Effector memory CD8-positive, alpha-beta T cell (primary cell): ENCODE measurements at regions not wholly inside any gene's neighbourhood (a gene's known extent, or its start where the extent isn't known, plus 50 kb on each side); places are given as distances from the start of the nearest gene placed in this dataset.
"Not testable (repeated sequence)": the region's sequence is repeated elsewhere in the genome, so short reads cannot be mapped to it uniquely, and the experiment has no call there.

Experiments used
- ATAC-seq: fragments of 150-1000 bp; cut with Tn5 transposase; replicated peaks from 2 replicates; pipeline ENCODE4 v1.10.0; 2021; ENCODE audit warnings: mild to moderate bottlenecking, moderate library complexity
- DNase-seq, 3 experiments: peaks; one replicate each; pipeline ENCODE4 v3.0.0; 2021
- H3K27ac Mint-ChIP-seq, 2 donors: one replicate each; pipeline ENCODE4 v1.8.0; 2022; ENCODE audit warnings: mild to moderate bottlenecking in 2 of 2, mixed read lengths in 2 of 2, moderate library complexity in 2 of 2
- H3K27me3 Mint-ChIP-seq, 2 donors: one replicate each; pipeline ENCODE4 v1.8.0; 2022; ENCODE audit warnings: mixed read lengths in 2 of 2
- H3K36me3 Mint-ChIP-seq: one replicate; pipeline ENCODE4 v1.8.0; 2022; ENCODE audit warnings: mild to moderate bottlenecking, moderate library complexity, mixed read lengths; ENCODE audit not compliant: insufficient read depth
- H3K4me1 Mint-ChIP-seq, 2 donors: one replicate each; pipeline ENCODE4 v1.8.0; 2022; ENCODE audit warnings: low read depth in 2 of 2, mixed read lengths in 2 of 2
- H3K4me3 Mint-ChIP-seq, 2 donors: one replicate each; pipeline ENCODE4 v1.8.0; 2022; ENCODE audit warnings: mild to moderate bottlenecking in 2 of 2, mixed read lengths in 2 of 2, moderate library complexity in 2 of 2
- H3K9me3 Mint-ChIP-seq, 2 donors: one replicate each; pipeline ENCODE4 v1.8.0; 2022; ENCODE audit warnings: mixed read lengths in 2 of 2

DNA sequence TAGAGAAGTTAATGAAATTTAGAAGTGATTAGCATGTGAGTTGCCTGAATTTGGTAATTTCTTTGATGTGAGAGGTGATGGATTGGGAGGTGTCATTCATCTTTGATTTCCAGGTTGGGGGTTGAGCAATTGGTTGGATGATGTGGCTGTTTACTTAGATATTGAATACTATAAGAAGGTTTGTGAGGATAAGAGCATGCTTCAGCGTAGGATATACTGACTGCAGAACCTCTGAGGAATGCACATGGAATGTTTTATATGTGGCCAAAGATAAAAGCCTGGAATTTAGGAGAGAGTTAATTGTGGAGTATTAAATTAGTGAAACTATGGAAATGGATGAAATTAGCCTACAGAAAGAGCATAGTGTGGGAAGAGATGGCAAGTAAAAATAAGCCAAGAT is 165.4 kb upstream of the MAD2L1 start:
- DNase-seq, result no peak
- H3K4me3 Mint-ChIP-seq, result no peak overlapping the region
- ATAC-seq, result no peak
- H3K9me3 Mint-ChIP-seq, result no peaks in the 10 kb centered on the region
- H3K36me3 Mint-ChIP-seq, result no peaks in the 10 kb centered on the region
- H3K4me1 Mint-ChIP-seq, result no peaks in the 10 kb centered on the region
- no peaks in the 10 kb centered on the region for H3K27me3 Mint-ChIP-seq
- no peak overlapping the region for H3K27ac Mint-ChIP-seq

DNA sequence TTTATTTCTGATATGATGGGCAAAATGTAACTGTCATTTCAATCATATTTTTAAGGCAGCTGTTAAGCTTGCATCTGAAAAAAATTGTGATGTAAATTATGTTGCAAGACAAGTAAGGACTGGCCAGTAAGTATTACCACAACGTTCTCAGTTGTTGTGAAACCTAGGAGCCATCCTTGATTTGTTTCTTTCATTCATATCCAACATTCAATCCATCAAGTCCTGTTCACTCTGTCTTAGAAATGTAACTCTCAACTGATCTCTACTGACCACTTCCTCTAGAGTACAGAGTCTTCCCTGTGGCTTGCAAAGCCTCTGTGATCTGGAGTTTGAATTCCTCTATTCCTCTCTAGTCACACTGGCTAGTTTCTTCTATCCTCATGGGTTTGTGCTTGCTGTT is 161.4 kb upstream of the MAD2L1 start:
- no peaks in the 10 kb centered on the region for H3K4me1 Mint-ChIP-seq
- H3K9me3 Mint-ChIP-seq, result no peaks in the 10 kb centered on the region
- no peaks in the 10 kb centered on the region for H3K36me3 Mint-ChIP-seq
- no peak for ATAC-seq
- no peak for DNase-seq
- H3K4me3 Mint-ChIP-seq, result no peak overlapping the region
- H3K27ac Mint-ChIP-seq, result no peak overlapping the region
- no peaks in the 10 kb centered on the region for H3K27me3 Mint-ChIP-seq

- no peak for ATAC-seq
- no peak for DNase-seq
- H3K4me3 Mint-ChIP-seq, result no peak overlapping the region
- H3K27ac Mint-ChIP-seq, result no peak overlapping the region
- H3K36me3 Mint-ChIP-seq, result no peaks in the 10 kb centered on the region
- H3K9me3 Mint-ChIP-seq, result no peaks in the 10 kb centered on the region
- H3K27me3 Mint-ChIP-seq, result no peaks in the 10 kb centered on the region
- no peaks in the 10 kb centered on the region for H3K4me1 Mint-ChIP-seq
Observed at GRCh38 chr4:120227554-120227953, 160.9 kb upstream of the MAD2L1 start.

- DNase-seq (no peak), ATAC-seq (no peak)
- Mint-ChIP-seq H3K27ac (no peak overlapping the region), H3K4me3 (no peak overlapping the region), H3K36me3 (no peaks in the 10 kb centered on the region), H3K27me3 (no peaks in the 10 kb centered on the region), H3K9me3 (peaks cover 0 to 6% of the 10 kb centered on the region in 2 donors), H3K4me1 (no peaks in the 10 kb centered on the region)
Observed at GRCh38 chr4:120225527-120225926, 158.9 kb upstream of the MAD2L1 start.

DNA sequence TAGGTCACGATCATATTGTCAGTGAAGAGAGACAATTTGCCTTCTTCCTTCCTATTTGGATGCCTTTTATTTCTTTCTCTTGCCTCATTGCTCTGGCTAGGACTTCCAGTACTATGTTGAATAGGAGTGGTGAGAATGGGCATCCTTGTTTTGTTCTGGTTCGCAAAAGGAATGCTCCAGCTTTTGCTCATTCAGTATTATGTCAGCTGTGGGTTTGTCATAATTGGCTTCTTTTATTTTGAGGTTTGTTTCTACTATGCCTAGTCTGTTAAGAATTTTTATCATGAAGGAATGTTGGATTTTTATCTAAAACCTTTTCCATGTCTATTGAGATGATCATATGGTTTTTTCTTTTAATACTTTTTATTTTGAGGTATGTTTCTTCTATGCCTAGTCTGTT is 152.3 kb upstream of the MAD2L1 start:
- Mint-ChIP-seq H3K4me3 (no peak overlapping the region), H3K27me3 (no peaks in the 10 kb centered on the region), H3K9me3 (peaks cover 4 to 6% of the 10 kb centered on the region in 2 donors), H3K27ac (no peak overlapping the region), H3K4me1 (no peaks in the 10 kb centered on the region), H3K36me3 (no peaks in the 10 kb centered on the region)
- ATAC-seq (no peak), DNase-seq (no peak)

GRCh38 chr4:120215350-120215749 is 148.7 kb upstream of the MAD2L1 start:
- DNase-seq, result no peak

DNA sequence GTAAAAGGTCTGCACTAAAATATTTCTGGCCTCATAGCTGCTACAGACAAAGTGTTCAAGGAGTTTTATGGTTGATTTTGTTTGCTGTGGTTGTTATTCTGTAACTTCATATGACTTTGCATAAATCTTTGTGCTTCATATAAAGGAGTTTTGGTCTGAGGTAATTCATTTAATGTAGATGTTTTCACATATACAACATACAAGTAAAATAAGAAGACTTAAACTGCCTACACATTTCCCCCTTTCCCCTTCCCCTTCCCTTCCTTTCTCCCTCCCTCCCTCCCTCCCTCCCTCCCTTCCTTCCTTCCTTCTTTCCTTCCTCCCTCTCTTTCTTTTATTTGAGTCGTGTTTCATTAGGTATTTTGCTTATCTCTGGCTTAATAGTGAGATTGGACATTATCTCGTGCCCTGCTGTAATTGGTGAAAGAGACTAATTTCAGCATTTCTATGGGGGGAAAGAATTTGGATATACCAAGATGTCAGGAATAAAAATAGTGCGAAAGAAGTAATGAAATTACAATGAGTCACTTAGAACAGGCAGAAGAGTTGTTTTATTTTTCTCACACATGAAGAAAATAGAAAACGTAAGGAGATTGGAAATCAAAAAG is 144.9 kb upstream of the MAD2L1 start:
- Mint-ChIP-seq H3K4me3 (no peak overlapping the region), H3K4me1 (no peaks in the 10 kb centered on the region), H3K27ac (no peak overlapping the region), H3K27me3 (no peaks in the 10 kb centered on the region), H3K36me3 (no peaks in the 10 kb centered on the region), H3K9me3 (no peaks in the 10 kb centered on the region)
- ATAC-seq (no peak), DNase-seq (no peak)

More at GRCh38 chr4:120215350-120215749, 148.7 kb upstream of the MAD2L1 start:
- Mint-ChIP-seq H3K9me3 (peaks cover 0 to 4% of the 10 kb centered on the region in 2 donors), H3K27me3 (no peaks in the 10 kb centered on the region), H3K27ac (no peak overlapping the region), H3K36me3 (no peaks in the 10 kb centered on the region), H3K4me1 (no peaks in the 10 kb centered on the region), H3K4me3 (no peak overlapping the region)
- no peak for ATAC-seq

GRCh38 chr4:120209706-120210105 is 143.1 kb upstream of the MAD2L1 start:
- no peak for DNase-seq
- H3K27ac Mint-ChIP-seq, result no peak overlapping the region
- no peak overlapping the region for H3K4me3 Mint-ChIP-seq
- no peaks in the 10 kb centered on the region for H3K4me1 Mint-ChIP-seq
- H3K9me3 Mint-ChIP-seq, result peaks cover 3 to 4% of the 10 kb centered on the region in 2 donors
- H3K27me3 Mint-ChIP-seq, result no peaks in the 10 kb centered on the region
- ATAC-seq, result no peak
- no peaks in the 10 kb centered on the region for H3K36me3 Mint-ChIP-seq

- no peak for ATAC-seq
- H3K9me3 Mint-ChIP-seq, result peaks cover 4 to 7% of the 10 kb centered on the region in 2 donors
Observed at GRCh38 chr4:120207021-120207420, 140.4 kb upstream of the MAD2L1 start.

GRCh38 chr4:120202222-120202621 is 135.6 kb upstream of the MAD2L1 start:
- no peaks in the 10 kb centered on the region for H3K4me1 Mint-ChIP-seq
- H3K4me3 Mint-ChIP-seq, result no peak overlapping the region
- DNase-seq (no peak), ATAC-seq (no peak)
- H3K27me3 Mint-ChIP-seq, result peaks cover 0 to 7% of the 10 kb centered on the region in 2 donors
- no peaks in the 10 kb centered on the region for H3K36me3 Mint-ChIP-seq
- H3K9me3 Mint-ChIP-seq, result peaks cover 4 to 7% of the 10 kb centered on the region in 2 donors
- H3K27ac Mint-ChIP-seq, result no peak overlapping the region

More at GRCh38 chr4:120207021-120207420, 140.4 kb upstream of the MAD2L1 start:
- Mint-ChIP-seq H3K4me1 (no peaks in the 10 kb centered on the region), H3K4me3 (no peak overlapping the region), H3K27ac (no peak overlapping the region), H3K27me3 (no peaks in the 10 kb centered on the region), H3K36me3 (no peaks in the 10 kb centered on the region)
- no peak for DNase-seq

GRCh38 chr4:120200573-120201110 is 134.0 kb upstream of the MAD2L1 start:
- not testable (repeated sequence) for H3K4me1 Mint-ChIP-seq, H3K9me3 Mint-ChIP-seq, H3K27me3 Mint-ChIP-seq, H3K27ac Mint-ChIP-seq, H3K36me3 Mint-ChIP-seq, DNase-seq, H3K4me3 Mint-ChIP-seq, ATAC-seq

- no peaks in the 10 kb centered on the region for H3K36me3 Mint-ChIP-seq
- no peak overlapping the region for H3K4me3 Mint-ChIP-seq
- no peak overlapping the region for H3K27ac Mint-ChIP-seq
- H3K9me3 Mint-ChIP-seq, result no peaks in the 10 kb centered on the region
- DNase-seq, result no peak
- no peak for ATAC-seq
- no peaks in the 10 kb centered on the region for H3K4me1 Mint-ChIP-seq
- peaks cover 0 to 7% of the 10 kb centered on the region in 2 donors for H3K27me3 Mint-ChIP-seq
Observed at GRCh38 chr4:120198411-120198810, 131.8 kb upstream of the MAD2L1 start.

GRCh38 chr4:120177603-120178002 is 111.0 kb upstream of the MAD2L1 start:
- Mint-ChIP-seq H3K9me3 (no peaks in the 10 kb centered on the region), H3K4me1 (no peaks in the 10 kb centered on the region), H3K27ac (no peak overlapping the region), H3K27me3 (peaks cover 24% of the 10 kb centered on the region in 2 donors), H3K36me3 (no peaks in the 10 kb centered on the region), H3K4me3 (no peak overlapping the region)
- ATAC-seq (no peak), DNase-seq (no peak)

DNA sequence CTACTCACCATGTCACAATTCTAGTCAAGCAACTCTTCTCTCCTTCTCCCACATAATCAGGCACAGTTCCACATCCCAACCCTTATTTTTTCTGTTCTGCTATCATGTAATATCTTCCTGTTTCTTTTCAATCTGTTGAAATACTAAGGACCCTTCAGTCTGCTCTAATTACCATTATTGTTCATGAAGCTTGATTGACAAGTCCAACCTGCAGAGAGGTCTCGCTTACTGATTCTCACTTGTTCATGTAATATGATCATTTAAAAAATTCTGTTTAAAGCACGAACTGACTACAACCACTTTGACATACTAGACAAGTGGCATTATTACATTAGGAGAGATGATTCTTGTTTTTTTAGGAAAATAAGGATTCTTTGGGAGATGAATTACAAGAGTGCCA is 108.6 kb upstream of the MAD2L1 start:
- no peaks in the 10 kb centered on the region for H3K36me3 Mint-ChIP-seq
- H3K27me3 Mint-ChIP-seq, result peaks cover 24% of the 10 kb centered on the region in 2 donors
- ATAC-seq, result no peak
- H3K4me1 Mint-ChIP-seq, result no peaks in the 10 kb centered on the region
- no peak overlapping the region for H3K27ac Mint-ChIP-seq
- DNase-seq, result no peak
- no peak overlapping the region for H3K4me3 Mint-ChIP-seq
- H3K9me3 Mint-ChIP-seq, result no peaks in the 10 kb centered on the region
